RWPE2 (cell line): ENCODE measurements at regions not wholly inside any gene's neighbourhood (a gene's known extent, or its start where the extent isn't known, plus 50 kb on each side); places are given as distances from the start of the nearest gene placed in this dataset.

Source experiments
- ATAC-seq: fragments of 200-7000 bp; cut with Tn5 transposase; 3 replicates; pipeline ENCODE4 v1.9.1; 2021; ENCODE audit warnings: low read depth
- DNase-seq: peaks from one replicate; pipeline ENCODE4 v3.0.0-alpha.2; 2020; ENCODE audit warnings: low spot score
- H3K27ac ChIP-seq: fragments of 450-650 bp; 2 replicates; pipeline ENCODE4 v1.5.1; 2017; ENCODE audit warnings: mild to moderate bottlenecking; ENCODE audit not compliant: poor library complexity, severe bottlenecking
- H3K27me3 ChIP-seq: fragments of 250-450 bp; sonication (Bioruptor Pico); 2 replicates; pipeline ENCODE4 v1.5.1; 2021; ENCODE audit warnings: mild to moderate bottlenecking, moderate library complexity; ENCODE audit not compliant: insufficient read depth, poor library complexity, severe bottlenecking
- H3K36me3 ChIP-seq: fragments of 250-450 bp; sonication (Bioruptor Pico); 2 replicates; pipeline ENCODE4 v1.5.1; 2020; ENCODE audit warnings: low read depth, mild to moderate bottlenecking, moderate library complexity
- H3K4me1 ChIP-seq: fragments of 250-450 bp; sonication (Bioruptor Pico); 2 replicates; pipeline ENCODE4 v1.5.1; 2021; ENCODE audit warnings: mild to moderate bottlenecking, moderate library complexity; ENCODE audit not compliant: insufficient read depth, poor library complexity, severe bottlenecking
- H3K4me3 ChIP-seq: fragments of 250-450 bp; sonication (Bioruptor Pico); 2 replicates; pipeline ENCODE4 v1.5.1; 2021; ENCODE audit warnings: mild to moderate bottlenecking, moderate library complexity; ENCODE audit not compliant: severe bottlenecking
- H3K9me3 ChIP-seq: fragments of 250-450 bp; sonication (Bioruptor Pico); 2 replicates; pipeline ENCODE4 v1.5.1; 2021; ENCODE audit warnings: mild to moderate bottlenecking, moderate library complexity; ENCODE audit not compliant: severe bottlenecking
- TF ChIP-seq, protein P1 (sequence below): fragments of 450-650 bp; IDR thresholded peaks from one replicate; pipeline ENCODE4 v1.5.1; 2017; ENCODE audit warnings: mild to moderate bottlenecking, moderate library complexity; ENCODE audit not compliant: poor library complexity, severe bottlenecking

DNA sequence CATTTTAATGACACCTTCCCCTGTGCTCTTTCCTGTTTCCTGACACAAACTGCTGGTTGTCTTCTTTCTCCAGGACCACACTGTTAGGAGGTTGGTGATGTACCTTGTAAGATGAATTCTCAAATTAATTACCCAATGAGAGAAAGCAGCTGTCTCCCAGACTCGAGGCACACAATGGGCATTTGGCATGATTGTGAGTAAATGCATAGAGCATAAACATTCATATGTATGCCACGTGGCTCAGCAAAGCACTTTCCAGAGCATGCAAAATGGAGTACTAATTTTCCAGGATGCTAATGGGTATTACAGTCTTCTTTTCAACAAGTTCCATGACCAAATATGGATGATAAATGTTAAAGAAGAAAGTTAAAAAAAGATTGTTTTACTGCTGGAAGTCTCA is 235.2 kb upstream of the KLHL29 start:
- no peaks in the 10 kb centered on the region for H3K27me3 ChIP-seq
- ATAC-seq (no peak), DNase-seq (no peak)
- no peaks in the 10 kb centered on the region for H3K4me1 ChIP-seq
- TF ChIP-seq, protein P1, sequence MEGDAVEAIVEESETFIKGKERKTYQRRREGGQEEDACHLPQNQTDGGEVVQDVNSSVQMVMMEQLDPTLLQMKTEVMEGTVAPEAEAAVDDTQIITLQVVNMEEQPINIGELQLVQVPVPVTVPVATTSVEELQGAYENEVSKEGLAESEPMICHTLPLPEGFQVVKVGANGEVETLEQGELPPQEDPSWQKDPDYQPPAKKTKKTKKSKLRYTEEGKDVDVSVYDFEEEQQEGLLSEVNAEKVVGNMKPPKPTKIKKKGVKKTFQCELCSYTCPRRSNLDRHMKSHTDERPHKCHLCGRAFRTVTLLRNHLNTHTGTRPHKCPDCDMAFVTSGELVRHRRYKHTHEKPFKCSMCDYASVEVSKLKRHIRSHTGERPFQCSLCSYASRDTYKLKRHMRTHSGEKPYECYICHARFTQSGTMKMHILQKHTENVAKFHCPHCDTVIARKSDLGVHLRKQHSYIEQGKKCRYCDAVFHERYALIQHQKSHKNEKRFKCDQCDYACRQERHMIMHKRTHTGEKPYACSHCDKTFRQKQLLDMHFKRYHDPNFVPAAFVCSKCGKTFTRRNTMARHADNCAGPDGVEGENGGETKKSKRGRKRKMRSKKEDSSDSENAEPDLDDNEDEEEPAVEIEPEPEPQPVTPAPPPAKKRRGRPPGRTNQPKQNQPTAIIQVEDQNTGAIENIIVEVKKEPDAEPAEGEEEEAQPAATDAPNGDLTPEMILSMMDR, result no peak
- H3K27ac ChIP-seq, result no peak overlapping the region
- no peaks in the 10 kb centered on the region for H3K36me3 ChIP-seq
- no peak overlapping the region for H3K4me3 ChIP-seq
- H3K9me3 ChIP-seq, result peaks cover 2% of the 10 kb centered on the region

DNA sequence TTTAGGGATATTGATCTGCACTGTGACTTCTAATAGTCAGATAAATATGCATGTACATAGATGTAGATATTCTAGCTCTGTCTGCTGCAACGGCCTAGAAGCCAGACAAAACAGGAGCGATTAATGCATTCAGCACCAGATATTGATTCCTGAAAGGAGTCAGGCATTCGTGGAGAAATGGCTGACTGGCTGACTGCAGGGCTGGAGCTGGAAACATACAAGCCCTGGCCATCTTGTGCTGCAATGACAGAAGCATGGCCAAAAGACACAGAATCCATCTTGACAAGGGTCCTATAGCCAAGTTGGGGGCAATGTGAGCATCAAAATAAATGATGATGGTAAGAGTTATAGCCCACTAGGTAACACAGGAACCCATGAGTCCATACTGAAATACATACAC is 231.5 kb upstream of the KLHL29 start:
- H3K4me3 ChIP-seq, result no peak overlapping the region
- no peaks in the 10 kb centered on the region for H3K9me3 ChIP-seq
- no peaks in the 10 kb centered on the region for H3K4me1 ChIP-seq
- H3K27me3 ChIP-seq, result no peaks in the 10 kb centered on the region
- ATAC-seq, result no peak
- no peak overlapping the region for H3K27ac ChIP-seq
- no peaks in the 10 kb centered on the region for H3K36me3 ChIP-seq
- TF ChIP-seq, protein P1, result no peak
- DNase-seq, result no peak

DNA sequence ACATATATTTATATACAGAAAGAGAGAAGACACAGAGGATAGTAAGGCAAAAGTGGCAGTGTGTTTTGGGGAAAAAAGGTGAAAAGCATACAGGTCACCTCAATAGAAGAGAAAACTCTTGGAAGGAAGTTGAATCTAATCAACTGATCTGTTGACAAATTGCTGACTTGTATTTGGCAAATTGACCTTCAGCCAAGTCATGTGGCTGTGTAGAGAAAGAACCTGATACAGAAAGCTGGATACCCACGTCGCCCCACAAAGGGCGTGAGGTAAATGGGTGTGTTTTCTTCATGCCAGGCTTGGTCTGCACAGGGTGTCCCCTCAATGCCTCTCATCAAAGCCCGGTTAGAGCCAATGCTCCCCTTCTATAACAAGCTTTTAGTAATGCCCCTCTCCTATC is 230.0 kb upstream of the KLHL29 start:
- no peaks in the 10 kb centered on the region for H3K27me3 ChIP-seq
- TF ChIP-seq, protein P1, result no peak
- H3K27ac ChIP-seq, result no peak overlapping the region
- no peak for DNase-seq
- ATAC-seq, result no peak
- H3K4me3 ChIP-seq, result no peak overlapping the region
- H3K4me1 ChIP-seq, result no peaks in the 10 kb centered on the region
- no peaks in the 10 kb centered on the region for H3K9me3 ChIP-seq
- H3K36me3 ChIP-seq, result no peaks in the 10 kb centered on the region

DNA sequence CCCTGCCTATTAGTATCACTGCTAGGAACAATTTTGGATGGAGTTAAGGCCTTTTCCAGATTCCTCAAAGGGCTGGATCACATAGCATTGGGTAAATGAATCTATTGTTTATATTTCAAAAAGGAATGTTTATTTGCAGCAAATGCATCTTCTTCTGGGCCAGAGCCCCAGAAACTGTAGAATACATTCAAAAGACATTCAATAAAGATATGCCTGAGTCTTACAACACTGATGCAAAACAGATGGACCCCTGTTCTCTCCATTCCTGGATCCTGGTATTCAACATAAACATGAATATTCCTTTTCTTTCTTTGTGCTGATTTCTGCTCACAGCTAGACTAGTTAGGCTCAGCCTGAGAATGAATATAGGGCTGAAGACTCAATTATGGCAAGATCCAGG is 227.2 kb upstream of the KLHL29 start:
- no peak overlapping the region for H3K4me3 ChIP-seq
- no peaks in the 10 kb centered on the region for H3K36me3 ChIP-seq
- no peak overlapping the region for H3K27ac ChIP-seq
- TF ChIP-seq, protein P1, result no peak
- H3K9me3 ChIP-seq, result no peaks in the 10 kb centered on the region
- H3K4me1 ChIP-seq, result no peaks in the 10 kb centered on the region
- ATAC-seq, result no peak
- no peak for DNase-seq
- no peaks in the 10 kb centered on the region for H3K27me3 ChIP-seq

DNA sequence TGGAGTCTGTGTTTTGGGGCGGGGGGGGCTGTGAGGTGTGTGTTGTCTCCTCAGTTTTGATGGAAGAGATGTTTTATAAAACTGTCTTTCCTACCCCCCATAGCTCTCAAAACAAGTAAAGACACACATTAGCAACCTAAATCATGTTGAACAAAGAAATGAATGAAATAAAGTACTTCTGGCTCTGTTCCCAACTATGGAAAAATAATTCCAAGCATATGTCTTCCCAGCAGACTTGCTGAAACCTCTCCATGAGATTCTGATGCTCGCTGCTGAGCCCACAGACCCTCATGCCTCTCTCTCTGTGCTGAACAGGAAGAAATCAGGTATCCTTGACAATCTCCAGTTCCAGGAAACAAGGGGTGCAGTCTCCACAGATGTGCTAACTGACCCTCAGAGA is 226.7 kb upstream of the KLHL29 start:
- Histone ChIP-seq H3K36me3 (no peaks in the 10 kb centered on the region), H3K27me3 (no peaks in the 10 kb centered on the region), H3K9me3 (no peaks in the 10 kb centered on the region), H3K27ac (no peak overlapping the region), H3K4me1 (no peaks in the 10 kb centered on the region), H3K4me3 (no peak overlapping the region)
- DNase-seq (no peak), ATAC-seq (no peak)
- TF ChIP-seq, protein P1, result no peak
